Stimulated activated CD4-positive, alpha-beta T cell treated with anti-CD3 and anti-CD28 coated beads, TNF-alpha, amount 100 ng/mL, for 48 hours (primary cell): ENCODE measurements at regions not wholly inside any gene's neighbourhood (a gene's known extent, or its start where the extent isn't known, plus 50 kb on each side); places are given as distances from the start of the nearest gene placed in this dataset.

Source experiments
- DNase-seq, 3 donors: peaks; one replicate each; pipeline ENCODE4 v3.0.0-alpha.2; 2020; ENCODE audit warnings: low read depth in 3 of 3

GRCh38 chr6:21648475-21649050 lies 55.0 kb downstream of the SOX4 start:
- DNase-seq = no peak

GRCh38 chr6:21653323-21653722 lies 59.8 kb downstream of the SOX4 start:
- DNase-seq = no peak

- DNase-seq = no peak
Measured at GRCh38 chr6:21653905-21654304, 60.4 kb downstream of the SOX4 start.

GRCh38 chr6:21654361-21654760 lies 60.8 kb downstream of the SOX4 start:
- DNase-seq = no peak

GRCh38 chr6:21663966-21664313 lies 70.4 kb downstream of the SOX4 start:
- no peak for DNase-seq

- no peak for DNase-seq
Measured at GRCh38 chr6:21664314-21665109, 71.0 kb downstream of the SOX4 start.

- no peak for DNase-seq
Measured at GRCh38 chr6:21665110-21665391, 71.5 kb downstream of the SOX4 start.

GRCh38 chr6:21665392-21666200 lies 72.0 kb downstream of the SOX4 start:
- no peak for DNase-seq

- no peak for DNase-seq
Measured at GRCh38 chr6:21666201-21666691, 72.7 kb downstream of the SOX4 start.

GRCh38 chr6:21666853-21667681 lies 73.5 kb downstream of the SOX4 start:
- DNase-seq = no peak

- DNase-seq = no peak
Measured at GRCh38 chr6:21668795-21669194, 75.2 kb downstream of the SOX4 start.

GRCh38 chr6:21676769-21677168 lies 83.2 kb downstream of the SOX4 start:
- no peak for DNase-seq

GRCh38 chr6:21678990-21679389 lies 85.4 kb downstream of the SOX4 start:
- DNase-seq = no peak

- DNase-seq = no peak
Measured at GRCh38 chr6:21679761-21680265, 86.3 kb downstream of the SOX4 start.

- no peak for DNase-seq
Measured at GRCh38 chr6:21680611-21681010, 87.1 kb downstream of the SOX4 start.

- DNase-seq = no peak
Measured at GRCh38 chr6:21690489-21690888, 96.9 kb downstream of the SOX4 start.

- DNase-seq = no peak
Measured at GRCh38 chr6:21691685-21692346, 98.3 kb downstream of the SOX4 start.

GRCh38 chr6:21692721-21693120 lies 99.2 kb downstream of the SOX4 start:
- DNase-seq = no peak

- DNase-seq = no peak
Measured at GRCh38 chr6:21694168-21694567, 100.6 kb downstream of the SOX4 start.

GRCh38 chr6:21707524-21708319 lies 114.2 kb downstream of the SOX4 start:
- DNase-seq = no peak

GRCh38 chr6:21708320-21708580 lies 114.7 kb downstream of the SOX4 start:
- DNase-seq = no peak
